Mesothelial cell of epicardium (in vitro differentiated cells): ENCODE measurements at regions not wholly inside any gene's neighbourhood (a gene's known extent, or its start where the extent isn't known, plus 50 kb on each side); places are given as distances from the start of the nearest gene placed in this dataset.
"Not testable (repeated sequence)": the region's sequence is repeated elsewhere in the genome, so short reads cannot be mapped to it uniquely, and the experiment has no call there.

Experiments
- DNase-seq, 2 experiments: peaks; one replicate each; pipeline ENCODE4 v3.0.0; 2021; ENCODE audit warnings: low spot score in 2 of 2; ENCODE audit not compliant: unreplicated experiment in 2 of 2
- H3K27ac Mint-ChIP-seq: 2 replicates; pipeline ENCODE4 v1.8.0; 2021; ENCODE audit warnings: mixed read lengths
- H3K27me3 Mint-ChIP-seq: 2 replicates; pipeline ENCODE4 v1.8.0; 2021; ENCODE audit warnings: low read depth, mixed read lengths
- H3K36me3 Mint-ChIP-seq: 2 replicates; pipeline ENCODE4 v1.8.0; 2021; ENCODE audit warnings: mixed read lengths
- H3K4me1 Mint-ChIP-seq: 2 replicates; pipeline ENCODE4 v1.8.0; 2021; ENCODE audit warnings: mixed read lengths
- H3K4me3 Mint-ChIP-seq: 2 replicates; pipeline ENCODE4 v1.8.0; 2021; ENCODE audit warnings: mild to moderate bottlenecking, moderate library complexity, mixed read lengths
- H3K9me3 Mint-ChIP-seq: 2 replicates; pipeline ENCODE4 v1.8.0; 2021; ENCODE audit warnings: mixed read lengths
- TF ChIP-seq, protein P1 (sequence below): fragments of 200-600 bp; sonication (generic); IDR thresholded peaks from one replicate; pipeline ENCODE4 v1.5.0; 2021; ENCODE audit warnings: antibody characterized with exemption; ENCODE audit not compliant: unreplicated experiment

GRCh38 chr3:26281284-26281985 lies 341.1 kb upstream of the LRRC3B start:
- Mint-ChIP-seq H3K27me3 (no peaks in the 10 kb centered on the region), H3K9me3 (peaks cover 51% of the 10 kb centered on the region), H3K27ac (no peak overlapping the region), H3K4me3 (no peak overlapping the region), H3K4me1 (peaks cover 10% of the 10 kb centered on the region), H3K36me3 (peaks cover 14% of the 10 kb centered on the region)
- TF ChIP-seq, protein P1, sequence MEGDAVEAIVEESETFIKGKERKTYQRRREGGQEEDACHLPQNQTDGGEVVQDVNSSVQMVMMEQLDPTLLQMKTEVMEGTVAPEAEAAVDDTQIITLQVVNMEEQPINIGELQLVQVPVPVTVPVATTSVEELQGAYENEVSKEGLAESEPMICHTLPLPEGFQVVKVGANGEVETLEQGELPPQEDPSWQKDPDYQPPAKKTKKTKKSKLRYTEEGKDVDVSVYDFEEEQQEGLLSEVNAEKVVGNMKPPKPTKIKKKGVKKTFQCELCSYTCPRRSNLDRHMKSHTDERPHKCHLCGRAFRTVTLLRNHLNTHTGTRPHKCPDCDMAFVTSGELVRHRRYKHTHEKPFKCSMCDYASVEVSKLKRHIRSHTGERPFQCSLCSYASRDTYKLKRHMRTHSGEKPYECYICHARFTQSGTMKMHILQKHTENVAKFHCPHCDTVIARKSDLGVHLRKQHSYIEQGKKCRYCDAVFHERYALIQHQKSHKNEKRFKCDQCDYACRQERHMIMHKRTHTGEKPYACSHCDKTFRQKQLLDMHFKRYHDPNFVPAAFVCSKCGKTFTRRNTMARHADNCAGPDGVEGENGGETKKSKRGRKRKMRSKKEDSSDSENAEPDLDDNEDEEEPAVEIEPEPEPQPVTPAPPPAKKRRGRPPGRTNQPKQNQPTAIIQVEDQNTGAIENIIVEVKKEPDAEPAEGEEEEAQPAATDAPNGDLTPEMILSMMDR, result no peak
- DNase-seq, result no peak

GRCh38 chr3:26284503-26284902 lies 338.1 kb upstream of the LRRC3B start:
- peaks cover 14% of the 10 kb centered on the region for H3K36me3 Mint-ChIP-seq
- not testable (repeated sequence) for DNase-seq, H3K27ac Mint-ChIP-seq, H3K27me3 Mint-ChIP-seq, H3K4me3 Mint-ChIP-seq
- peaks cover 64% of the 10 kb centered on the region for H3K9me3 Mint-ChIP-seq
- H3K4me1 Mint-ChIP-seq, result peaks cover 10% of the 10 kb centered on the region

- H3K4me1 Mint-ChIP-seq, result peaks cover 9% of the 10 kb centered on the region
- H3K9me3 Mint-ChIP-seq, result peaks cover 14% of the 10 kb centered on the region
- TF ChIP-seq, protein P1, result no peak
- H3K27me3 Mint-ChIP-seq, result no peaks in the 10 kb centered on the region
- no peak for DNase-seq
- no peak overlapping the region for H3K4me3 Mint-ChIP-seq
- no peaks in the 10 kb centered on the region for H3K36me3 Mint-ChIP-seq
- no peak overlapping the region for H3K27ac Mint-ChIP-seq
These were observed 330.7 kb upstream of the LRRC3B start for GRCh38 chr3:26291840-26292239.

DNA sequence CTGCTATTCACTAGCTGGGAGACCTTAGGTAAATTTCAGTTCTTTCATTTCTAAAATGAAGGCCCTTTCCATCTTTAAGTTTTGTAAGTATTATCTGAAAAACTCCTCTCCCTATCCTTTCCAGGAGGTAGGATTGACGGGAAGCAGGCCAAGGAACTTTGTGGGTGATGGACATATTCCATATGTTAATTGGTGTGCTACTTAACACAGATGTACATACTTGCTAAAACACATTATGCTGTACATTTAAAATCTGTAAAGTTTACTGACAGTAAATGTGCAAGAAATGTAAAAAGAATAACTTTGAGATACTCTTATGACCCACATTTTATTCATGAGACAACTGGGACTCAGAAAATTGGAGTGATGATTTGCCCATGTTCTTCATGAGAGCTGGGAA lies 329.8 kb upstream of the LRRC3B start:
- peaks cover 9% of the 10 kb centered on the region for H3K4me1 Mint-ChIP-seq
- TF ChIP-seq, protein P1, result no peak
- H3K4me3 Mint-ChIP-seq, result no peak overlapping the region
- no peak overlapping the region for H3K27ac Mint-ChIP-seq
- no peak for DNase-seq
- H3K27me3 Mint-ChIP-seq, result no peaks in the 10 kb centered on the region
- peaks cover 12% of the 10 kb centered on the region for H3K9me3 Mint-ChIP-seq
- no peaks in the 10 kb centered on the region for H3K36me3 Mint-ChIP-seq

GRCh38 chr3:26293329-26293844 lies 329.2 kb upstream of the LRRC3B start:
- peaks cover 9% of the 10 kb centered on the region for H3K4me1 Mint-ChIP-seq
- no peaks in the 10 kb centered on the region for H3K27me3 Mint-ChIP-seq
- peaks cover 12% of the 10 kb centered on the region for H3K9me3 Mint-ChIP-seq
- no peak overlapping the region for H3K4me3 Mint-ChIP-seq
- TF ChIP-seq, protein P1, result no peak
- no peak for DNase-seq
- H3K27ac Mint-ChIP-seq, result no peak overlapping the region
- H3K36me3 Mint-ChIP-seq, result no peaks in the 10 kb centered on the region

GRCh38 chr3:26307192-26307591 lies 315.4 kb upstream of the LRRC3B start:
- Mint-ChIP-seq H3K27me3 (no peaks in the 10 kb centered on the region), H3K4me3 (no peak overlapping the region), H3K27ac (no peak overlapping the region), H3K36me3 (no peaks in the 10 kb centered on the region), H3K9me3 (peaks cover 32% of the 10 kb centered on the region), H3K4me1 (no peaks in the 10 kb centered on the region)
- TF ChIP-seq, protein P1, result no peak
- DNase-seq, result no peak
